SK-N-SH (cell line): ENCODE measurements at regions not wholly inside any gene's neighbourhood (a gene's known extent, or its start where the extent isn't known, plus 50 kb on each side); places are given as distances from the start of the nearest gene placed in this dataset.

ENCODE experiments used
- CTCF ChIA-PET: fragments of 300-600, 350-600 bp; formaldehyde crosslinking; extraction: SDS; loops from one replicate; lab custom pipeline; 2021; lab: Yijun Ruan, JAX
- POLR2A ChIA-PET: fragments of 350-600 bp; sonication (Branson Sonifier 250); formaldehyde crosslinking; extraction: SDS; loops from one replicate; lab custom pipeline; 2020; ENCODE audit warnings: antibody characterized with exemption, inconsistent platforms; lab: Yijun Ruan, JAX
- DNase-seq: peaks from one replicate; pipeline ENCODE4 v3.0.0; 2012
- H2AFZ ChIP-seq: fragments of 200-600 bp; sonication (generic); 2 replicates; pipeline ENCODE4 v1.8.1; 2016; ENCODE audit warnings: antibody characterized with exemption, mild to moderate bottlenecking, low read depth
- H3F3A ChIP-seq: fragments of 200-600 bp; sonication (generic); replicated peaks from 2 replicates; pipeline ENCODE3; 2016; ENCODE audit warnings: antibody characterized with exemption, mild to moderate bottlenecking; ENCODE audit not compliant: insufficient read depth
- H3K27ac ChIP-seq, 2 experiments: fragments of 200-500 bp in 1 of 2; fragments of 200-600 bp in 1 of 2; sonication (Bioruptor generic) in 1 of 2; sonication (generic), shearing (Covaris generic) in 1 of 2; 2 replicates each; pipeline versions ENCODE4 v1.5.1 to v1.6.1; 2014 to 2016; ENCODE audit warnings: low read depth in 2 of 2, inconsistent platforms in 1 of 2, low read length in 1 of 2, mild to moderate bottlenecking in 1 of 2, mixed read lengths in 1 of 2
- H3K27me3 ChIP-seq: fragments of 200-600 bp; sonication (generic), shearing (Covaris generic); 2 replicates; pipeline ENCODE4 v1.6.1; 2016; ENCODE audit warnings: mixed run types; ENCODE audit not compliant: insufficient read depth
- H3K36me3 ChIP-seq, 2 experiments: fragments of 200-500 bp in 1 of 2; fragments of 200-600 bp in 1 of 2; sonication (Bioruptor generic) in 1 of 2; sonication (generic) in 1 of 2; replicated peaks in 1 of 2; 2 replicates each; pipeline versions ENCODE3 to v1.5.1; 2014 to 2016; ENCODE audit warnings: low read length in 1 of 2, mild to moderate bottlenecking in 1 of 2; ENCODE audit not compliant: insufficient read depth in 2 of 2, control insufficient read depth in 1 of 2
- H3K4me1 ChIP-seq, 2 experiments: fragments of 200-500 bp in 1 of 2; fragments of 200-600 bp in 1 of 2; sonication (Bioruptor generic) in 1 of 2; sonication (generic), shearing (Covaris generic) in 1 of 2; 2 replicates each; pipeline versions ENCODE4 v1.5.1 to v1.6.1; 2014 to 2016; ENCODE audit warnings: low read depth in 1 of 2, low read length in 1 of 2, mixed run types in 1 of 2; ENCODE audit not compliant: insufficient read depth in 2 of 2, control insufficient read depth in 1 of 2
- H3K4me2 ChIP-seq: fragments of 200-600 bp; sonication (generic), shearing (Covaris generic); 2 replicates; pipeline ENCODE4 v1.6.1; 2017; ENCODE audit warnings: mixed run types
- H3K4me3 ChIP-seq, 2 experiments: fragments of 200-500 bp in 1 of 2; fragments of 200-600 bp in 1 of 2; sonication (Bioruptor generic) in 1 of 2; sonication (generic), shearing (Covaris generic) in 1 of 2; 2 replicates each; pipeline versions ENCODE4 v1.5.1 to v1.8.1; 2014 to 2016; ENCODE audit warnings: low read depth in 2 of 2, inconsistent platforms in 1 of 2, low read length in 1 of 2, mild to moderate bottlenecking in 1 of 2, mixed read lengths in 1 of 2, moderate library complexity in 1 of 2
- H3K79me2 ChIP-seq: fragments of 200-600 bp; sonication (generic); 2 replicates; pipeline ENCODE4 v1.8.1; 2017; ENCODE audit warnings: mild to moderate bottlenecking; ENCODE audit not compliant: insufficient read depth
- H3K9ac ChIP-seq: fragments of 200-600 bp; sonication (generic); 2 replicates; pipeline ENCODE4 v1.6.1; 2017; ENCODE audit warnings: mixed run types
- H3K9me2 ChIP-seq: fragments of 200-600 bp; sonication (generic); 2 replicates; pipeline ENCODE4 v1.6.1; 2017; ENCODE audit warnings: mixed run types
- H3K9me3 ChIP-seq: fragments of 200-600 bp; sonication (generic); 2 replicates; pipeline ENCODE4 v1.6.1; 2017; ENCODE audit warnings: mixed run types, mild to moderate bottlenecking, moderate library complexity
- H4K20me1 ChIP-seq: fragments of 200-600 bp; sonication (generic); 2 replicates; pipeline ENCODE4 v1.6.1; 2017; ENCODE audit warnings: mild to moderate bottlenecking, mixed run types; ENCODE audit not compliant: insufficient read depth
- ELF1 ChIP-seq: IDR thresholded peaks from 2 replicates; pipeline ENCODE4 v1.4.0; 2012
- EP300 ChIP-seq, 2 experiments: IDR thresholded peaks; 2 replicates each; pipeline versions ENCODE4 v1.4.0 to v1.6.1; 2012; ENCODE audit warnings: borderline replicate concordance in 1 of 2, low read depth in 1 of 2, low read length in 1 of 2
- FOXJ3 ChIP-seq: sonication (generic); formaldehyde crosslinking; IDR thresholded peaks from 2 replicates; pipeline ENCODE4 v1.5.1; 2020; ENCODE audit warnings: mild to moderate bottlenecking, missing genetic modification reagents
- FOXM1 ChIP-seq: IDR thresholded peaks from 2 replicates; pipeline ENCODE4 v1.4.0; 2012; ENCODE audit warnings: low read depth, mild to moderate bottlenecking
- GABPA ChIP-seq: IDR thresholded peaks from 2 replicates; pipeline ENCODE4 v1.4.0; 2012; ENCODE audit warnings: low read depth, mild to moderate bottlenecking
- JUND ChIP-seq: IDR thresholded peaks from 2 replicates; pipeline ENCODE4 v1.4.0; 2012
- MEF2A ChIP-seq: IDR thresholded peaks from 2 replicates; pipeline ENCODE4 v1.4.0; 2012; ENCODE audit warnings: low read depth, borderline replicate concordance
- NFIC ChIP-seq: IDR thresholded peaks from 2 replicates; pipeline ENCODE4 v1.4.0; 2012; ENCODE audit warnings: borderline replicate concordance
- NRF1 ChIP-seq: IDR thresholded peaks from 2 replicates; pipeline ENCODE4 v1.6.1; 2012; ENCODE audit warnings: low read depth, mild to moderate bottlenecking, low read length
- RCOR1 ChIP-seq: fragments of 150-350 bp; IDR thresholded peaks from 2 replicates; pipeline ENCODE4 v1.6.1; 2017; ENCODE audit warnings: antibody characterized with exemption, low read length
- RFX5 ChIP-seq: IDR thresholded peaks from 2 replicates; pipeline ENCODE4 v1.6.1; 2012; ENCODE audit warnings: mild to moderate bottlenecking, improper control_type of control experiment, low read length
- SIN3A ChIP-seq: IDR thresholded peaks from 2 replicates; pipeline ENCODE4 v1.6.1; 2012; ENCODE audit warnings: low read depth, mild to moderate bottlenecking, low read length, moderate library complexity, borderline replicate concordance
- TEAD4 ChIP-seq: IDR thresholded peaks from 2 replicates; pipeline ENCODE4 v1.4.0; 2012; ENCODE audit warnings: mild to moderate bottlenecking, borderline replicate concordance; ENCODE audit not compliant: insufficient read depth
- USF1 ChIP-seq: IDR thresholded peaks from 2 replicates; pipeline ENCODE4 v1.4.0; 2012; ENCODE audit warnings: low read depth, borderline replicate concordance
- YY1 ChIP-seq: IDR thresholded peaks from 2 replicates; pipeline ENCODE4 v1.4.0; 2012; ENCODE audit warnings: low read depth, mild to moderate bottlenecking
- WGBS: methylation state at CpG from one replicate; pipeline ENCODE4 v1.1.6; 2017; ENCODE audit warnings: low lambda C conversion rate; 5-methylcytosine and 5-hydroxymethylcytosine counted together
- TF ChIP-seq, protein P1 (sequence below): fragments of 150-350 bp; IDR thresholded peaks from 2 replicates; pipeline ENCODE4 v1.6.1; 2017; ENCODE audit warnings: antibody characterized with exemption, low read length, low read depth, borderline replicate concordance
- TF ChIP-seq, protein P2 (sequence below): fragments of 200-600 bp; sonication (generic); IDR thresholded peaks from 2 replicates; pipeline ENCODE4 v1.6.1; 2017; ENCODE audit warnings: antibody characterized with exemption, mild to moderate bottlenecking, moderate library complexity

DNA sequence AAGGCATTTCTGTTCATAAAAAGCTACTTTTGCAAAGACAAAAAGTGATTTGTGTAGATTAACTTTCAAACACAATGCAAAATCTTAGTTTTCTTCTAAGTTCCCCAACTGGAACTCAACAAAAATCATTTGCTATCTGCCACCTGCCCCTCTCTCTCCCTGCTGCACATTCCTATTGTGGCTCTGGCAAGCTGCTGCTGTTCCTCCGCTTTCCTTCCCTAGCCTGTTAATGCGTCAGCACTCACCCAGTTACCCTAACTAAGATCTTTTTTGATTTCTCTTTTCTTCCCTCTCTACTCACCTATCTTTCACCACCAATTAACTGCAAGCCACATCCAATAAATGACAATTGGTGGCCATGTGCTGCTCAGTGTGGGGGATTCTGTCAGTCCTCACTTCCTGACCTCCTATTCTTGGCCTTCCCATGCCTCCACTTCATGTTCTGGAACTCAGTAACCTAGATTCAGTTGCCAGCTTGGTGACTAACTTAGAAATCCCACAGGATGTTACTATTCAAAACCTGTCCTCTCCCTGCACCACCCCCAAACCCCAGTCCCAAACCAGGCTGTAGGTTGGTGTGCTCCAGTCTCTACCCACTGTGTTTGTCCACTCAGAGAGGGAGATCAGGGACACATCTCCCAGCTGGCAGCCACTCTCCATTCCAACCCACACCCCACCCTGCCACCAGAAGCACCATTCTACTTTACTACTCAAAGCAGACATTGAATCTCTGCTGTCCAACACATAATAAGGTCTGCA is 140.2 kb upstream of the CTTNBP2 start:
- TF ChIP-seq GABPA, result no peak
- no peak for TF ChIP-seq TEAD4
- TF ChIP-seq USF1, result no peak
- TF ChIP-seq, all 33 proteins: peak for 0
- H4K20me1 ChIP-seq, result no peaks in the 10 kb centered on the region
- H3K27me3 ChIP-seq, result no peaks in the 10 kb centered on the region
- H3K9ac ChIP-seq, result no peak overlapping the region
- H3K36me3 ChIP-seq, result no peaks in the 10 kb centered on the region
- no peaks in the 10 kb centered on the region for H3K9me3 ChIP-seq
- H3K4me1 ChIP-seq, result no peaks in the 10 kb centered on the region
- no peaks in the 10 kb centered on the region for H3F3A ChIP-seq
- H2AFZ ChIP-seq, result no peak overlapping the region
- DNase-seq, result no peak
- no peak overlapping the region for H3K4me2 ChIP-seq
- no peak overlapping the region for H3K4me3 ChIP-seq
- no peaks in the 10 kb centered on the region for H3K79me2 ChIP-seq
- no peaks in the 10 kb centered on the region for H3K9me2 ChIP-seq
- ChIA-PET CTCF (interaction anchor here (0.6 to 0.9 kb wide), 2 partner anchors 10 to 20 kb away, joined by 4 to 5 read pairs; no protein-coding TSS in a partner anchor), POLR2A (no interaction called here)
- no peak overlapping the region for H3K27ac ChIP-seq
- WGBS, result 13% methylated on average over 2 of the region's 2 CpGs

DNA sequence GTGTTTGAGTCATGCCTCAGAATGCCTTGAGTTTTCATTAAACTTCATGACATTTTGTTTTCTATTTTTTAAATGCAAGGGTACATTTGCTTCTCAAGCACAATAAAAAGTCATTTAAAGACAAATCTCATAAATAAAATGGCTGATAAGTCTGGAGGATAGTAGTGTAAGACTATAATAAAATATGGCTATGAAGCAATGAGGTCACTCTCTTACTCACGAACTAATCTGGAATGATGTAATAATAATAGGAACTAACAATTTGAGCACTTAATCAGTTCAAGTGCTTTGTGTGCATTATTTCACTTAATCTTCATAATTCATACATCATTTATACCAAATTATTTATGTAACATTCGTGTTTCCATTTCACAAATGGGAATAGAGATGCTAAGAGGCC is 149.3 kb upstream of the CTTNBP2 start:
- ChIA-PET POLR2A (no interaction called here), CTCF (no interaction called here)
- Histone ChIP-seq H3K27me3 (no peaks in the 10 kb centered on the region), H3K9me2 (no peaks in the 10 kb centered on the region), H3K79me2 (no peaks in the 10 kb centered on the region), H3F3A (no peaks in the 10 kb centered on the region), H3K27ac (no peak overlapping the region), H3K36me3 (no peaks in the 10 kb centered on the region), H2AFZ (no peak overlapping the region), H4K20me1 (no peaks in the 10 kb centered on the region), H3K4me1 (no peaks in the 10 kb centered on the region), H3K9me3 (no peaks in the 10 kb centered on the region), H3K4me3 (no peak overlapping the region), H3K4me2 (no peak overlapping the region), H3K9ac (no peak overlapping the region)
- TF ChIP-seq YY1 (no peak), FOXM1 (no peak), USF1 (no peak), NRF1 (no peak), EP300 (IDR thresholded peaks at IDR 0.05; ENCODE audit: borderline replicate concordance in 1 of 2, low read depth in 1 of 2, low read length in 1 of 2) (no peak), FOXJ3 (no peak), ELF1 (no peak), SIN3A (no peak), GABPA (no peak), RFX5 (no peak), NFIC (no peak), RCOR1 (no peak), MEF2A (no peak), JUND (no peak)
- TF ChIP-seq, protein P1, sequence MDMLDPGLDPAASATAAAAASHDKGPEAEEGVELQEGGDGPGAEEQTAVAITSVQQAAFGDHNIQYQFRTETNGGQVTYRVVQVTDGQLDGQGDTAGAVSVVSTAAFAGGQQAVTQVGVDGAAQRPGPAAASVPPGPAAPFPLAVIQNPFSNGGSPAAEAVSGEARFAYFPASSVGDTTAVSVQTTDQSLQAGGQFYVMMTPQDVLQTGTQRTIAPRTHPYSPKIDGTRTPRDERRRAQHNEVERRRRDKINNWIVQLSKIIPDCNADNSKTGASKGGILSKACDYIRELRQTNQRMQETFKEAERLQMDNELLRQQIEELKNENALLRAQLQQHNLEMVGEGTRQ, result no peak
- TF ChIP-seq, protein P2, sequence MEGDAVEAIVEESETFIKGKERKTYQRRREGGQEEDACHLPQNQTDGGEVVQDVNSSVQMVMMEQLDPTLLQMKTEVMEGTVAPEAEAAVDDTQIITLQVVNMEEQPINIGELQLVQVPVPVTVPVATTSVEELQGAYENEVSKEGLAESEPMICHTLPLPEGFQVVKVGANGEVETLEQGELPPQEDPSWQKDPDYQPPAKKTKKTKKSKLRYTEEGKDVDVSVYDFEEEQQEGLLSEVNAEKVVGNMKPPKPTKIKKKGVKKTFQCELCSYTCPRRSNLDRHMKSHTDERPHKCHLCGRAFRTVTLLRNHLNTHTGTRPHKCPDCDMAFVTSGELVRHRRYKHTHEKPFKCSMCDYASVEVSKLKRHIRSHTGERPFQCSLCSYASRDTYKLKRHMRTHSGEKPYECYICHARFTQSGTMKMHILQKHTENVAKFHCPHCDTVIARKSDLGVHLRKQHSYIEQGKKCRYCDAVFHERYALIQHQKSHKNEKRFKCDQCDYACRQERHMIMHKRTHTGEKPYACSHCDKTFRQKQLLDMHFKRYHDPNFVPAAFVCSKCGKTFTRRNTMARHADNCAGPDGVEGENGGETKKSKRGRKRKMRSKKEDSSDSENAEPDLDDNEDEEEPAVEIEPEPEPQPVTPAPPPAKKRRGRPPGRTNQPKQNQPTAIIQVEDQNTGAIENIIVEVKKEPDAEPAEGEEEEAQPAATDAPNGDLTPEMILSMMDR, result no peak
- WGBS, result 1% methylated on average over 2 of the region's 2 CpGs
- DNase-seq, result no peak
